SW480 (cell line): ENCODE measurements at regions not wholly inside any gene's neighbourhood (a gene's known extent, or its start where the extent isn't known, plus 50 kb on each side); places are given as distances from the start of the nearest gene placed in this dataset.
"Not testable (repeated sequence)": the region's sequence is repeated elsewhere in the genome, so short reads cannot be mapped to it uniquely, and the experiment has no call there.

Experiments used
- DNase-seq: peaks from one replicate; pipeline ENCODE4 v3.0.0-alpha.2; 2016; ENCODE audit warnings: low spot score

GRCh38 chr1:121052081-121052660 lies 132.0 kb downstream of the FAM72B start:
- not testable (repeated sequence) for DNase-seq

GRCh38 chr1:121054928-121055327 lies 129.2 kb downstream of the FAM72B start:
- not testable (repeated sequence) for DNase-seq

- DNase-seq, result not testable (repeated sequence)
These were observed 117.2 kb downstream of the FAM72B start for GRCh38 chr1:121066925-121067324.

- not testable (repeated sequence) for DNase-seq
These were observed 115.2 kb downstream of the FAM72B start for GRCh38 chr1:121068738-121069499.

- not testable (repeated sequence) for DNase-seq
These were observed 110.3 kb downstream of the FAM72B start for GRCh38 chr1:121073852-121074251.

- not testable (repeated sequence) for DNase-seq
These were observed 108.8 kb downstream of the FAM72B start for GRCh38 chr1:121075254-121075805.

- DNase-seq, result not testable (repeated sequence)
These were observed 107.5 kb downstream of the FAM72B start for GRCh38 chr1:121076674-121077073.

- not testable (repeated sequence) for DNase-seq
These were observed 104.5 kb downstream of the FAM72B start for GRCh38 chr1:121079655-121080054.

- DNase-seq, result not testable (repeated sequence)
These were observed 103.8 kb downstream of the FAM72B start for GRCh38 chr1:121080197-121080903.

- DNase-seq, result not testable (repeated sequence)
These were observed 103.3 kb downstream of the FAM72B start for GRCh38 chr1:121080904-121081264.

- not testable (repeated sequence) for DNase-seq
These were observed 102.4 kb downstream of the FAM72B start for GRCh38 chr1:121081625-121082199.

GRCh38 chr1:121082995-121083394 lies 101.1 kb downstream of the FAM72B start:
- DNase-seq, result not testable (repeated sequence)

GRCh38 chr1:121086249-121086648 lies 97.9 kb downstream of the FAM72B start:
- not testable (repeated sequence) for DNase-seq

- DNase-seq, result not testable (repeated sequence)
These were observed 96.9 kb downstream of the FAM72B start for GRCh38 chr1:121087221-121087620.

GRCh38 chr1:121088568-121088967 lies 95.6 kb downstream of the FAM72B start:
- not testable (repeated sequence) for DNase-seq

- not testable (repeated sequence) for DNase-seq
These were observed 91.7 kb downstream of the FAM72B start for GRCh38 chr1:121092329-121092968.

GRCh38 chr1:121095014-121095413 lies 89.1 kb downstream of the FAM72B start:
- DNase-seq, result not testable (repeated sequence)

- peak; percentile 56 for DNase-seq
These were observed 86.8 kb downstream of the FAM72B start for GRCh38 chr1:121097127-121097866.

GRCh38 chr1:121097867-121098215 lies 86.3 kb downstream of the FAM72B start:
- peak; percentile 11 for DNase-seq

- DNase-seq, result not testable (repeated sequence)
These were observed 75.1 kb downstream of the FAM72B start for GRCh38 chr1:121109025-121109424.
